GM18517 (cell line): ENCODE measurements at regions not wholly inside any gene's neighbourhood (a gene's known extent, or its start where the extent isn't known, plus 50 kb on each side); places are given as distances from the start of the nearest gene placed in this dataset.

Source experiments
- ATAC-seq: cut with Tn5 transposase; IDR thresholded peaks from one replicate; pipeline ENCODE4 v1.9.1; 2021; ENCODE audit warnings: mild to moderate bottlenecking, moderate library complexity; ENCODE audit not compliant: unreplicated experiment

- no peak for ATAC-seq
Measured at GRCh38 chr12:91441246-91441645, 258.6 kb upstream of the DCN start.

- no peak for ATAC-seq
Measured at GRCh38 chr12:91434081-91434480, 251.5 kb upstream of the DCN start.

- no peak for ATAC-seq
Measured at GRCh38 chr12:91432755-91433154, 250.1 kb upstream of the DCN start.

GRCh38 chr12:91432089-91432488 lies 249.5 kb upstream of the DCN start:
- ATAC-seq = no peak

- no peak for ATAC-seq
Measured at GRCh38 chr12:91424506-91424905, 241.9 kb upstream of the DCN start.

GRCh38 chr12:91423693-91424050 lies 241.1 kb upstream of the DCN start:
- no peak for ATAC-seq

GRCh38 chr12:91422811-91423692 lies 240.4 kb upstream of the DCN start:
- no peak for ATAC-seq

- ATAC-seq = no peak
Measured at GRCh38 chr12:91422127-91422526, 239.5 kb upstream of the DCN start.

GRCh38 chr12:91419809-91420208 lies 237.2 kb upstream of the DCN start:
- ATAC-seq = no peak

GRCh38 chr12:91418221-91419090 lies 235.8 kb upstream of the DCN start:
- ATAC-seq = no peak

GRCh38 chr12:91417650-91418049 lies 235.0 kb upstream of the DCN start:
- ATAC-seq = no peak

- ATAC-seq = no peak
Measured at GRCh38 chr12:91414636-91415035, 232.0 kb upstream of the DCN start.

- ATAC-seq = no peak
Measured at GRCh38 chr12:91413581-91414546, 231.2 kb upstream of the DCN start.

GRCh38 chr12:91406920-91407341 lies 224.3 kb upstream of the DCN start:
- ATAC-seq = no peak

- ATAC-seq = no peak
Measured at GRCh38 chr12:91404441-91404840, 221.8 kb upstream of the DCN start.

GRCh38 chr12:91401190-91401589 lies 218.6 kb upstream of the DCN start:
- no peak for ATAC-seq

GRCh38 chr12:91400271-91400670 lies 217.7 kb upstream of the DCN start:
- ATAC-seq = no peak

- no peak for ATAC-seq
Measured at GRCh38 chr12:91397866-91398532, 215.4 kb upstream of the DCN start.

GRCh38 chr12:91396293-91396692 lies 213.7 kb upstream of the DCN start:
- ATAC-seq = no peak

- ATAC-seq = no peak
Measured at GRCh38 chr12:91395628-91396135, 213.1 kb upstream of the DCN start.
